Inferior parietal cortex (tissue), 1 donor: ENCODE measurements at regions not wholly inside any gene's neighbourhood (a gene's known extent, or its start where the extent isn't known, plus 50 kb on each side); places are given as distances from the start of the nearest gene placed in this dataset.
A peak's percentile ranks its signal among the peaks of the same experiment; 100 is the strongest.

ENCODE experiments used
- DNase-seq: peaks from one replicate; pipeline ENCODE4 v3.0.0-alpha.2; 2016; ENCODE audit errors: extremely low spot score

GRCh38 chr13:73633817-73634460 is 500.3 kb downstream of the KLF12 start:
- no peak for DNase-seq

DNA sequence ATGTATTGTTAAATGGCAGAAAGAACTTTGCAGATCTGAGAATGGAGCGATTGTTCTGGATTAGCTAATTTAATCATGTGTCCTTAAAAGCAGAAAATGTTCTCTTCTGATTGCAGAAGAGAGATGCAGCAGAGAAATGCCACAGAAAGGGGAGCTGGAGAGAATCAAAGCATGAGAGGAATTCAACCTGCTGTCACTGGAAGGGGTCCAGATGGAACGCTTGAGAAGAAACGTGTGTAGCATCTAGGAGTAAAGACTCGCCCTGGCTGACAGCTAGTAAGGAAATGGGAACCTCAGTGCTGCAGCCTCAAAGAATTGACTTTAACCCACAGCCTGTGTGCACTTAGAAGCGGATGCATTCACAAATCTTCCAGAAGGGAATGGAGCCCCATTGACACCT is 502.8 kb downstream of the KLF12 start:
- peak; percentile 19 for DNase-seq

DNA sequence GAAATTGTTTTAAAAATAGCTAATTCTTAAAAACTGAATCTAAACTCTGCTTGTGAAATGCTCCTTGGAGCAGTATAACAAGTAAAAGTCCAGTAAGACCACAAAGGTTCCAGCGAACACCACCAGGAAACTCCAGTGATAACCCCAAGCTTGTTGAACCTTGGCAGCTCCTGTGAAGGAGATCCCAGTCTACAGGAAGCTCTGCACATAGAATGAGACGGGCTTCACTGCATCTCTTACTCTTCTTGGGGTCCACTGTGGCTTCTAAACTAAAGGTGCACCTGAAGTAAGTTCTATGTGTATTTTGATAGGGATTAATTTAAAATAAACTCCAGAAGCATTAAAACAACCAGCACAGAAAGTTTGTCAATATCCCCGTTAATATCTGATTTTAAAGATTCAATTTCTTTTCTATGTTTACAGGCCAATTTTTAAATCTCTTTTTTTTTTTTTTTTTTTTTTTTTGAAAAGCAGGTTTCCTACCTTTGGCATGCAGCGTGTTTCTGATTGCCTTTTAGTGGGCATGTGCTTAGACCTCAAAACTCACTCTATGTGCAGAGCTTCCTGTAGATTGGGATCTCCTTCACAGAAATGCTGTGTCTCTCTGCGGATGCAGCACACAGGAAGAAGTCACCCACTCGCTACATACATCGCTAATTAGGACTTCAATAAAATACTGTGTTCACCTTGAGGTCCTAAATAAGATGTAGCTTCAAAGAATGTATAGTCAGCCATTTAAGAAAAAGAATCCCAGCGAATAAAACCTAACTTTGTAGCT is 508.5 kb downstream of the KLF12 start:
- no peak for DNase-seq

DNA sequence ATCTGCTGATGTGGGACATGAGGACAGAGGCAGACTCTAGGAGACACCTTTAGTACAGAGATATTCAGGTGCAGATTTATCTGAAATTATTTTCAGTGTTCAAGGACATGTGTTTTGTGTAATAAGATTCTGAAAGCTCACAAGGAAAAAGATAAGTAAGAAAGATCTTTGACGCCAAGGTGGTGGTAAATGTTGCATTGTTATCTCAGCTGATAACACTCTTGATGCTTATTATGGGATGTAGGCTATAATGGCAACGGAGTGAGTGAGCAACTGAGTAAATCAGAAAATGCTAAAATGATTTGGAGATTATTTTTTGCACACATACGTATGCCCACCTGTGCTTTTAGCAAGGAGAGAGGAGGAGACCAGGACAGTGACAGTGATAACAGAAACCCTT is 510.9 kb downstream of the KLF12 start:
- no peak for DNase-seq

GRCh38 chr13:73622381-73622780 is 511.8 kb downstream of the KLF12 start:
- no peak for DNase-seq

GRCh38 chr13:73618275-73618865 is 515.8 kb downstream of the KLF12 start:
- no peak for DNase-seq

- DNase-seq = no peak
Observed at GRCh38 chr13:73616861-73617260, 517.3 kb downstream of the KLF12 start.

DNA sequence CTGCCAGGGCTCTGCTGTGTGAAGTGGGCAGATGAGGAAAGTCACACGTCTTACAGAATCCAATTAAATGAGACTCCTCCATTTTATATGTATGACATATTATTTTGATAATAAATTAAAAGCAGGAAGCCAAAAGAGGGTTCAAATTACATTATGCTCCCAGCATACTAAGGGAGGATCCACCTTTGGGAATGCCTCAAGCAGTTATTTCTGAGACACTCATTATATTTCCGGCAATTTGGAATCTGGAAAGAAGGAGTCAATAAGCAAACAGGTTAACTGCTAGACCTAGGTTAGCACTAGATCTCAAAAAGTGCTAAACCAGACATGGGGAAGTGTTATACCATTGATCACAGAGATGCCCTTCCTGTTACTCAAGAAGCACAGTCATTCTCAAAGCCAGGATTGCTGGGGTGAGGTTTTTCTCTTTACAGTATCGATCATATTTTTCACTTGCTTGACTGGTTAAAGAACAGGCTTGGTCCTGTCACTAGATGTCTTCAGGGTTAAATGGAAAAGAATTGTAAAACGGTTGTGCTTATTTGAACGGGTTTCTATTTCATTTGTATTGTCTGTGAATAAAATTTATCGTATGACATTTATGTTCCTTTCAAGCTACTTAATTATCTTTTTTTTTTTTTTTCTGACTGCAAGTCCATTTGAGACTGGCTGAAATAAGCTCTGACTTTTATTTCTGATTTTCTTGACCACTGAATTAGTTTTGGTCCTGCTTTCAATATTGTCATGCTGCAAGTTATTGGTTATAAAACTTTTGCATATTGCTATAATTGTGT is 523.2 kb downstream of the KLF12 start:
- DNase-seq = no peak

- no peak for DNase-seq
Observed at GRCh38 chr13:73608711-73609485, 525.3 kb downstream of the KLF12 start.

GRCh38 chr13:73608157-73608516 is 526.1 kb downstream of the KLF12 start:
- no peak for DNase-seq

DNA sequence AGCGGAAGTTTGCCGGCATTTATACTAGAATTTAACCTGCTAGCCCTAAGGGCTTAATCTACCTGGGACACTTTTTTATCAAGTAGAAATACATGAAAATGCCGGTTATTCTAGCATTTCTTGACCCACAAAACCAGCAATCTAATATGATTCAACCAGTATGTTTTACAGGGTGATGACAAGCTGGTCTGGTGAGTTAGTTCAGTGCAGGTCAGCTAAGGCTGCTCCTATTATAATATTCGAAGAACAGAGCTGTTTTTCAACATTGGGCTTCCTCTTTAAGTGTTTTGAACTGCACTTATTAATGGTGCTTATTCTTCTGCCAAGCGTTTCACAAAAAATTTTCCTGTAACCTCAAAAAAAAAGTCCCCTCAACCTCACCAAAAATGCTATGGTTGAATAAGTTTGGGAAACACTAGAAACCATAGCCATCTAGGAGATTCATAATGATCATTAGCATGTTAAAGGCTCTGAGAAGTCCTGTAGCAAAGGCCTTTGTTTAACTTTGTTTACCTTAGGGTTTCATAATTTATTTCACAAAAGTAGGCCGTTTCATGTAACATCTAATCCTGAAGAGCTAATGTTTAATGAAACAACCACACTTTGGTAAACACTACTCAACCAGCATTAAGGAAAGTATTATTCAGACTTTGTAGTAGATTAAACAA is 526.6 kb downstream of the KLF12 start:
- DNase-seq = no peak

DNA sequence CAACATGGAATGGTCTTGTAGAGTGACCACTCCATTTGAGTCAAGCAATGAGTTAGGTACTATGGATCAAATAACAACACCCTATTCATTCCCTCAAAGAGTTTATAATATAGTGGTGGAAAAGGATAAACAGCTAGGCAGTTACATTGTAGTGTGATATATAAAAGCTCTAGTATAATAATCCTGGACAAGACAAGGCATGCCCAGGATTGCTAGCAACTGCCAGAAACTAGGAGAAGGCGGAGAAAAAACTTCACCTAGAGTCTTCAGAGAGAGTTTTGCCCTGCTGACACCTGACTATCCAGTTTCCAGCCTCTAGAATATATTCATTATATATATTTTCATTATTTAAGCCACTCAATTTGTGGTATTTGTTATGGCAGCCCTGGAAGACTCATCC is 530.6 kb downstream of the KLF12 start:
- DNase-seq = no peak

- DNase-seq = no peak
Observed at GRCh38 chr13:73602295-73602694, 531.9 kb downstream of the KLF12 start.

- no peak for DNase-seq
Observed at GRCh38 chr13:73601708-73602107, 532.5 kb downstream of the KLF12 start.

DNA sequence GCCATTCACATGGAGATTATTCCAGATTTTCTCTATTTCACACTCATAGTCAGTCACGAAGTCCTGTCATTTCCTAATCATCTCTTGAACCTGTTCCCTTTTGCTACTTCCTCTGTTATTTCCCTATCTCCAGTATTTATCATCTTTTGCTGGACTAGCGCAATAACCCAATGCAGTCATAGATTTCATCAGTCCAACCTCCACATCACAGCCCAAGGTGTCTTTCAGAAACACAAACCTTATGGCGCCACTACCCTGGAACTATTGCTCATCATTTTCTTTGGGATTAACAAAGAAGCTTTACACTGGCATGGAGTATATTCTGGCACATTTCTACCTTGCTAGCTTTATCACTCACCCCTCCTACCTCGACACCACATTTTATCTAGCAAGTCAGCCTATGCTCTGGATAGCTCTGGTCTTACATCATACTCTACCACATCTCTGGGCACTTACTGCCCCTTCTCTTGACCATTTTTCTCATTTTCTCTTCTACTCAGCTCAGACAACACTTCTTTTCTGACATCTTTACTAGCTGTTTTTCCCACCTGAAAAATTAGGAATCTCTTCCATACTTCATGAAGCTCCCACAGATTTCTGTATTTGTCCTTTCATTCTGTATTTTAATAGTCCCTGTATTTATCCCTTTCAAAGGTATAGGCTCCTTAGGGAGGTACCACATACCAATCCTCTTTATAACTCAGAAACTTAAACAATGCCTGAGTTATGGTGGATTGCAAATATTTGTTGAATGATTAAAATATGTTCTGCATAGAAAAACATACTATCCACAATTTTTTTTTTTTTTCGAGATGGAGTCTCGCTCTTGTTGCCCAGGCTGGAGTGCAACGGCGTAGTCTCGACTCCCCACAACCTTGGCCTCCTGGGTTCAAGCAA is 534.7 kb downstream of the KLF12 start:
- no peak for DNase-seq

GRCh38 chr13:73598020-73598712 is 536.0 kb downstream of the KLF12 start:
- DNase-seq = no peak

DNA sequence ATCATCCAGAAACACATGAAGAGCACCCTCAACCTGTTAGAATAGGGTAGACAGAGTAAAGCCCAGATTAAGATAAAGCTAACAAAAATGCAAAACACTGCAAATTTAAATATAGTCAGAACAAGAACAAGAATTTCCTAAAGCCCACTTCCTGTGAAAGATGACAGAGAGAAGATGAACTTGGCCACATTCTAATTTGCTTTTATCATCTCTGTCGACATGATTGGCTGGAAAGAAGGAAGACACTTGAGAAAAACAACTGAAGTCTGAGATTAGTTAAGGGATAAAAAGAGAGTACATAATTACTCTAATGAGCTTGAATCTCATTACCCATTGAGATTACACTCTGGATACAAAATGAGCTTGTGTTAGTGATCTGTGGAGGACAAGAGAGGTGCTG is 537.6 kb downstream of the KLF5 start:
- DNase-seq = no peak

- no peak for DNase-seq
Observed at GRCh38 chr13:73593199-73593765, 534.5 kb downstream of the KLF5 start.

GRCh38 chr13:73591861-73592260 is 533.1 kb downstream of the KLF5 start:
- no peak for DNase-seq
